K562 (cell line): ENCODE measurements at regions not wholly inside any gene's neighbourhood (a gene's known extent, or its start where the extent isn't known, plus 50 kb on each side); places are given as distances from the start of the nearest gene placed in this dataset.

Source experiments
- ATAC-seq: fragments of 200-7000 bp; cut with Tn5 transposase; 3 replicates; pipeline ENCODE4 v1.9.1; 2020; ENCODE audit warnings: moderate library complexity
- BruUV-seq: library from RNA; stranded (reverse); fragments of 400-500 nt; replicated peaks from 2 replicates; lab custom pipeline; 2021; lab: Mats Ljungman, UMichigan
- CTCF ChIA-PET: fragments of 300-600 bp; formaldehyde crosslinking; extraction: SDS; loops from one replicate; lab custom pipeline; 2021; ENCODE audit warnings: low intra/inter-chr PET ratio; lab: Yijun Ruan, JAX
- POLR2A ChIA-PET: fragments of 300-600, 350-650 bp; sonication (Branson Sonifier 250); formaldehyde crosslinking; extraction: SDS; loops from one replicate; lab custom pipeline; 2021; ENCODE audit warnings: antibody characterized with exemption, inconsistent platforms; lab: Yijun Ruan, JAX
- DNase-seq, 4 experiments: peaks; one replicate each; pipeline versions ENCODE4 v3.0.0 to v3.0.0-alpha.2; 2011 to 2018; ENCODE audit warnings: low spot score in 3 of 4, mixed read lengths in 3 of 4; ENCODE audit errors: extremely low read depth in 1 of 4
- FAIRE-seq: peaks from 2 replicates; lab custom pipeline; 2011; peaks lifted over from hg19 to GRCh38; lab: Jason Lieb, UNC
- H2AFZ ChIP-seq: 2 replicates; pipeline ENCODE4 v1.6.0; 2011; ENCODE audit warnings: low read depth, low read length, control low read depth, inconsistent platforms
- H3K27ac ChIP-seq: fragments of 200-600 bp; 3 replicates; pipeline ENCODE4 v1.8.0; 2011; ENCODE audit warnings: low read depth, mild to moderate bottlenecking, control low read depth, inconsistent platforms, low read length, moderate library complexity, mixed read lengths; ENCODE audit errors: extremely low read depth
- H3K27me3 ChIP-seq, 2 experiments: fragments of 300-600 bp in 1 of 2; 2 replicates in 1 of 2; 3 replicates in 1 of 2; pipeline versions ENCODE4 v1.6.0 to v1.8.0; 2011; ENCODE audit warnings: inconsistent platforms in 2 of 2, low read length in 2 of 2, mild to moderate bottlenecking in 1 of 2, mixed read lengths in 1 of 2, moderate library complexity in 1 of 2; ENCODE audit not compliant: control insufficient read depth in 2 of 2, insufficient read depth in 2 of 2
- H3K36me3 ChIP-seq: fragments of 300-600 bp; 3 replicates; pipeline ENCODE4 v1.8.0; 2011; ENCODE audit warnings: mild to moderate bottlenecking, low read length, inconsistent platforms; ENCODE audit not compliant: control insufficient read depth, insufficient read depth
- H3K4me1 ChIP-seq, 2 experiments: fragments of 200-600 bp in 1 of 2; replicated peaks in 1 of 2; 2 replicates in 1 of 2; 3 replicates in 1 of 2; pipeline versions ENCODE4 v1.5.1 to v1.8.0; 2011; ENCODE audit warnings: inconsistent platforms in 2 of 2, low read length in 2 of 2, mild to moderate bottlenecking in 1 of 2, mixed read lengths in 1 of 2, moderate library complexity in 1 of 2; ENCODE audit not compliant: control insufficient read depth in 2 of 2, insufficient read depth in 2 of 2
- H3K4me2 ChIP-seq: 2 replicates; pipeline ENCODE4 v1.6.1; 2011; ENCODE audit warnings: low read length, control low read depth, inconsistent platforms, mixed read lengths; ENCODE audit not compliant: insufficient read depth
- H3K4me3 ChIP-seq: fragments of 200-600 bp; sonication (generic), shearing (Covaris generic); 2 replicates; pipeline ENCODE4 v1.5.1; 2016; ENCODE audit warnings: control low read depth, inconsistent platforms
- H3K79me2 ChIP-seq: fragments of 200-600 bp; 3 replicates; pipeline ENCODE4 v1.8.0; 2011; ENCODE audit warnings: low read length, inconsistent platforms; ENCODE audit not compliant: control insufficient read depth, insufficient read depth
- H3K9ac ChIP-seq, 2 experiments: 2 replicates each; pipeline versions ENCODE4 v1.6.0 to v1.6.1; 2011; ENCODE audit warnings: low read depth in 2 of 2, low read length in 2 of 2, control low read depth in 1 of 2, inconsistent platforms in 1 of 2, mild to moderate bottlenecking in 1 of 2, mixed read lengths in 1 of 2; ENCODE audit not compliant: insufficient read depth in 1 of 2
- H3K9me1 ChIP-seq: one replicate; pipeline ENCODE4 v1.6.0; 2011; ENCODE audit warnings: inconsistent platforms, mild to moderate bottlenecking, low read length, moderate library complexity; ENCODE audit not compliant: control insufficient read depth, insufficient read depth
- H3K9me3 ChIP-seq: replicated peaks from 2 replicates; pipeline ENCODE4 v1.5.1; 2011; ENCODE audit warnings: low read depth, low read length, inconsistent platforms; ENCODE audit not compliant: control insufficient read depth, insufficient read depth
- H4K20me1 ChIP-seq: replicated peaks from 2 replicates; pipeline ENCODE4 v1.6.1; 2011; ENCODE audit warnings: low read length, inconsistent platforms, mixed read lengths; ENCODE audit not compliant: control insufficient read depth, insufficient read depth
- ELF4 ChIP-seq: fragments of 450-650 bp; formaldehyde crosslinking; IDR thresholded peaks from 2 replicates; pipeline ENCODE4 v1.4.0; 2022; ENCODE audit warnings: missing genetic modification characterization
- FOXK2 ChIP-seq, 2 experiments: fragments of 450-650 bp; IDR thresholded peaks in 1 of 2; conservative IDR thresholded peaks in 1 of 2; 2 replicates each; pipeline ENCODE4 v1.6.1; 2016; ENCODE audit warnings: low read depth in 2 of 2, mild to moderate bottlenecking in 1 of 2
- GATA2 ChIP-seq: sonication (generic); formaldehyde crosslinking; IDR thresholded peaks from 2 replicates; pipeline ENCODE4 v1.4.0; 2020; ENCODE audit warnings: mild to moderate bottlenecking, missing genetic modification reagents
- HMBOX1 ChIP-seq: sonication (generic); IDR thresholded peaks from 2 replicates; pipeline ENCODE4 v1.6.1; 2016
- MTA2 ChIP-seq: fragments of 450-650 bp; IDR thresholded peaks from 2 replicates; pipeline ENCODE4 v1.6.1; 2016; ENCODE audit warnings: low read depth
- MTA3 ChIP-seq: fragments of 450-650 bp; formaldehyde crosslinking; IDR thresholded peaks from 2 replicates; pipeline ENCODE4 v1.6.1; 2017; ENCODE audit warnings: mild to moderate bottlenecking, borderline replicate concordance
- SMC3 ChIP-seq: conservative IDR thresholded peaks from 2 replicates; pipeline ENCODE4 v1.6.1; 2011; ENCODE audit warnings: low read depth, low read length, improper control_type of control experiment; ENCODE audit not compliant: insufficient read depth
- SNAPC5 ChIP-seq: fragments of 250-450 bp; sonication (Bioruptor Pico); IDR thresholded peaks from 2 replicates; pipeline ENCODE4 v1.8.0; 2021; ENCODE audit warnings: moderate library complexity, mild to moderate bottlenecking, inconsistent platforms
- TGIF2 ChIP-seq: sonication (generic); formaldehyde crosslinking; IDR thresholded peaks from 2 replicates; pipeline ENCODE4 v1.8.1; 2022; ENCODE audit warnings: mild to moderate bottlenecking, missing genetic modification reagents, moderate library complexity
- ZNF696 ChIP-seq: fragments of 250-450 bp; sonication (Bioruptor Pico); conservative IDR thresholded peaks from 2 replicates; pipeline ENCODE4 v1.4.0; 2020; ENCODE audit warnings: mild to moderate bottlenecking, moderate library complexity
- WGBS: fragments of 100-300 bp; shearing (Covaris generic); methylation state at CpG from one replicate; pipeline ENCODE4 v1.1.6; 2016; ENCODE audit warnings: low coverage, mixed read lengths; ENCODE audit not compliant: insufficient coverage; ENCODE audit errors: missing lambda C conversion rate; 5-methylcytosine and 5-hydroxymethylcytosine counted together
- in situ Hi-C: fragments of 300-500 bp; cut with MboI; formaldehyde crosslinking; loops from 4 replicates; pipeline ENCODE4 v1.15.0; 2018; ENCODE audit warnings: inconsistent platforms, mixed read lengths
- intact Hi-C: fragments of 100-400 bp; cut with micrococcal nuclease; formaldehyde crosslinking; loops from 2 replicates; pipeline ENCODE4 v1.14.2; 2022
- TF ChIP-seq, protein P1 (sequence below), 2 experiments: IDR thresholded peaks; 2 replicates each; pipeline ENCODE4 v1.6.1; 2011; ENCODE audit warnings: borderline replicate concordance in 1 of 2, control low read depth in 1 of 2, low read depth in 1 of 2, low read length in 1 of 2, mild to moderate bottlenecking in 1 of 2, mixed read lengths in 1 of 2, moderate library complexity in 1 of 2; ENCODE audit not compliant: insufficient read depth in 1 of 2, insufficient read length in 1 of 2, poor library complexity in 1 of 2, severe bottlenecking in 1 of 2; ENCODE audit errors: extremely low read depth in 1 of 2
- TF ChIP-seq, protein P2 (sequence below): sonication (generic); formaldehyde crosslinking; IDR thresholded peaks from 2 replicates; pipeline ENCODE4 v1.8.0; 2023; ENCODE audit warnings: mild to moderate bottlenecking, missing genetic modification reagents

DNA sequence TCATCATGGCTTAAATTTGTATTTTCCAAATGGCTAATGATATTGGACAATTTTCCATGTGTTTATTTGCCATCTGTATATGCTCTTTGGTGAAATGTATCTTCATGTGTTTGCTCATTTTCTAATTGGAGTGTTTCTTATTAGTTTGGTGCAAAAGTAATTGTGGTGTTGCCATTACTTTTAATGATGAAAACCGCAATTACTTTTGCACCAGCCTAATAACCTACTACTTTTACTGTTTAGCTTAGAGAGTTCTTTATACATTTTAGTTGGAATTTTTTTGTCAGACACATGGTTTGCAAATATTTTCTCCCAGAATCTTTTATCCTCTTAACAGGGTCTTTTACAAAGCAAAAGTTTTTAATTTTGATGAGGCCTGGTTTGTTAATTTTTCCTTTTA lies 141.0 kb upstream of the AGTR1 start:
- FAIRE-seq (no peak), ATAC-seq (no peak), DNase-seq (no peak)
- ChIA-PET POLR2A (no interaction called here), CTCF (no interaction called here)
- H3K79me2 ChIP-seq, result no peaks in the 10 kb centered on the region
- H3K27ac ChIP-seq, result no peak overlapping the region
- no peak overlapping the region for H3K9ac ChIP-seq
- BruUV-seq, result no TSS peak
- H3K36me3 ChIP-seq, result no peaks in the 10 kb centered on the region
- no peaks in the 10 kb centered on the region for H4K20me1 ChIP-seq
- H3K27me3 ChIP-seq, result no peaks in the 10 kb centered on the region
- no peaks in the 10 kb centered on the region for H3K9me1 ChIP-seq
- no peaks in the 10 kb centered on the region for H3K9me3 ChIP-seq
- TF ChIP-seq HMBOX1, result no peak
- TF ChIP-seq MTA2, result no peak
- no peak for TF ChIP-seq TGIF2
- TF ChIP-seq, protein P1, sequence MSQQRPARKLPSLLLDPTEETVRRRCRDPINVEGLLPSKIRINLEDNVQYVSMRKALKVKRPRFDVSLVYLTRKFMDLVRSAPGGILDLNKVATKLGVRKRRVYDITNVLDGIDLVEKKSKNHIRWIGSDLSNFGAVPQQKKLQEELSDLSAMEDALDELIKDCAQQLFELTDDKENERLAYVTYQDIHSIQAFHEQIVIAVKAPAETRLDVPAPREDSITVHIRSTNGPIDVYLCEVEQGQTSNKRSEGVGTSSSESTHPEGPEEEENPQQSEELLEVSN (IDR thresholded peaks at IDR 0.05; ENCODE audit: borderline replicate concordance in 1 of 2, extremely low read depth in 1 of 2, insufficient read depth in 1 of 2, insufficient read length in 1 of 2, low read depth in 1 of 2, low read length in 1 of 2, poor library complexity in 1 of 2, severe bottlenecking in 1 of 2), result no peak
- TF ChIP-seq ZNF696, result no peak
- TF ChIP-seq ELF4 (CRISPR knock-in tag), result no peak
- TF ChIP-seq SNAPC5, result no peak
- TF ChIP-seq FOXK2 (conservative IDR thresholded peaks at IDR 0.05 in 1 of 2, IDR thresholded peaks at IDR 0.05 in 1 of 2; ENCODE audit: low read depth in 2 of 2), result no peak
- no peak for TF ChIP-seq SMC3
- TF ChIP-seq MTA3, result no peak
- no peak for TF ChIP-seq GATA2 (CRISPR knock-in tag)
- TF ChIP-seq, protein P2, sequence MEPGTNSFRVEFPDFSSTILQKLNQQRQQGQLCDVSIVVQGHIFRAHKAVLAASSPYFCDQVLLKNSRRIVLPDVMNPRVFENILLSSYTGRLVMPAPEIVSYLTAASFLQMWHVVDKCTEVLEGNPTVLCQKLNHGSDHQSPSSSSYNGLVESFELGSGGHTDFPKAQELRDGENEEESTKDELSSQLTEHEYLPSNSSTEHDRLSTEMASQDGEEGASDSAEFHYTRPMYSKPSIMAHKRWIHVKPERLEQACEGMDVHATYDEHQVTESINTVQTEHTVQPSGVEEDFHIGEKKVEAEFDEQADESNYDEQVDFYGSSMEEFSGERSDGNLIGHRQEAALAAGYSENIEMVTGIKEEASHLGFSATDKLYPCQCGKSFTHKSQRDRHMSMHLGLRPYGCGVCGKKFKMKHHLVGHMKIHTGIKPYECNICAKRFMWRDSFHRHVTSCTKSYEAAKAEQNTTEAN (CRISPR knock-in tag), result no peak
- H3K4me2 ChIP-seq, result no peak overlapping the region
- 0% methylated on average over 1 of the region's 1 CpG for WGBS
- H2AFZ ChIP-seq, result no peak overlapping the region
- H3K4me1 ChIP-seq, result no peaks in the 10 kb centered on the region
- in situ Hi-C loops, result no loop called here
- intact Hi-C loops, result no loop called here
- H3K4me3 ChIP-seq, result no peak overlapping the region
